ENCODE measurements at regions not wholly inside any gene's neighbourhood (a gene's known extent, or its start where the extent isn't known, plus 50 kb on each side); places are given as distances from the start of the nearest gene placed in this dataset.

- TF ChIP-seq CTCF (IDR thresholded peaks at IDR 0.05) (no peak), REST (IDR thresholded peaks at IDR 0.05; ENCODE audit: insufficient read depth in 1 of 2, low read depth in 2 of 2, low read length in 1 of 2) (no peak), SIN3A (IDR thresholded peaks at IDR 0.05; ENCODE audit: borderline replicate concordance, insufficient read depth, low read depth, low read length) (no peak)
Observed at GRCh38 chr2:235235977-235236767, 257.7 kb upstream of the AGAP1 start.
